Activated T-cell treated with anti-CD3 and anti-CD28 coated beads for 48 hours (primary cell): ENCODE measurements at regions not wholly inside any gene's neighbourhood (a gene's known extent, or its start where the extent isn't known, plus 50 kb on each side); places are given as distances from the start of the nearest gene placed in this dataset.
A peak's percentile ranks its signal among the peaks of the same experiment; 100 is the strongest.

ENCODE experiments used
- DNase-seq: peaks from one replicate; pipeline ENCODE4 v3.0.0-alpha.2; 2020; ENCODE audit warnings: low read depth

GRCh38 chr1:37277366-37277765, 197.0 kb upstream of the ZC3H12A start:
- no peak for DNase-seq

GRCh38 chr1:37281354-37281753, 193.0 kb upstream of the ZC3H12A start:
- no peak for DNase-seq

GRCh38 chr1:37282764-37283163, 191.6 kb upstream of the ZC3H12A start:
- no peak for DNase-seq

- no peak for DNase-seq
Measured at GRCh38 chr1:37284053-37284452, 190.3 kb upstream of the ZC3H12A start.

- DNase-seq: no peak
Measured at GRCh38 chr1:37286881-37287280, 187.5 kb upstream of the ZC3H12A start.

GRCh38 chr1:37288900-37289299, 185.5 kb upstream of the ZC3H12A start:
- DNase-seq: peak; percentile 2

GRCh38 chr1:37290718-37291117, 183.7 kb upstream of the ZC3H12A start:
- DNase-seq: no peak

- no peak for DNase-seq
Measured at GRCh38 chr1:37292789-37293188, 181.6 kb upstream of the ZC3H12A start.

- no peak for DNase-seq
Measured at GRCh38 chr1:37294096-37294495, 180.3 kb upstream of the ZC3H12A start.

GRCh38 chr1:37294529-37294928, 179.9 kb upstream of the ZC3H12A start:
- DNase-seq: no peak

GRCh38 chr1:37298769-37299168, 175.6 kb upstream of the ZC3H12A start:
- DNase-seq: no peak

GRCh38 chr1:37299216-37299615, 175.2 kb upstream of the ZC3H12A start:
- no peak for DNase-seq

- DNase-seq: no peak
Measured at GRCh38 chr1:37303884-37304574, 170.4 kb upstream of the ZC3H12A start.

- DNase-seq: no peak
Measured at GRCh38 chr1:37305108-37305507, 169.3 kb upstream of the ZC3H12A start.

- no peak for DNase-seq
Measured at GRCh38 chr1:37305841-37306240, 168.5 kb upstream of the ZC3H12A start.

GRCh38 chr1:37306461-37306860, 167.9 kb upstream of the ZC3H12A start:
- DNase-seq: no peak

GRCh38 chr1:37306871-37307270, 167.5 kb upstream of the ZC3H12A start:
- no peak for DNase-seq

GRCh38 chr1:37308031-37308960, 166.1 kb upstream of the ZC3H12A start:
- no peak for DNase-seq

GRCh38 chr1:37309574-37309973, 164.8 kb upstream of the ZC3H12A start:
- DNase-seq: no peak

- no peak for DNase-seq
Measured at GRCh38 chr1:37310064-37310463, 164.3 kb upstream of the ZC3H12A start.

GRCh38 chr1:37315371-37315846, 159.0 kb upstream of the ZC3H12A start:
- no peak for DNase-seq

- no peak for DNase-seq
Measured at GRCh38 chr1:37317870-37318467, 156.4 kb upstream of the ZC3H12A start.

GRCh38 chr1:37318490-37318889, 155.9 kb upstream of the ZC3H12A start:
- no peak for DNase-seq
